WTC11 (cell line): ENCODE measurements at regions not wholly inside any gene's neighbourhood (a gene's known extent, or its start where the extent isn't known, plus 50 kb on each side); places are given as distances from the start of the nearest gene placed in this dataset.

Experiments
- ATAC-seq: fragments of 200-7000 bp; cut with Tn5 transposase; 2 replicates; pipeline ENCODE4 v1.10.0; 2021; ENCODE audit warnings: mild to moderate bottlenecking, moderate library complexity
- CTCF ChIA-PET: fragments of 300-600 bp; sonication (Branson Sonifier 250); formaldehyde crosslinking; loops from one replicate; lab custom pipeline; 2021; ENCODE audit warnings: antibody characterized with exemption; lab: Charles Lee
- POLR2A ChIA-PET: fragments of 350-600 bp; sonication (Branson Sonifier 250); formaldehyde crosslinking; loops from one replicate; lab custom pipeline; 2021; ENCODE audit warnings: antibody characterized with exemption; lab: Charles Lee
- DNase-seq: peaks from one replicate; pipeline ENCODE4 v3.0.0; 2021; ENCODE audit warnings: low spot score
- H3K27ac Mint-ChIP-seq: 2 replicates; pipeline ENCODE4 v1.8.0; 2021; ENCODE audit warnings: mixed read lengths
- H3K27me3 Mint-ChIP-seq: 2 replicates; pipeline ENCODE4 v1.8.0; 2021; ENCODE audit warnings: low read depth, mild to moderate bottlenecking, moderate library complexity, mixed read lengths
- H3K36me3 Mint-ChIP-seq: 2 replicates; pipeline ENCODE4 v1.8.0; 2021; ENCODE audit warnings: mixed read lengths
- H3K4me1 Mint-ChIP-seq: 2 replicates; pipeline ENCODE4 v1.8.0; 2022; ENCODE audit warnings: mixed read lengths
- H3K4me3 Mint-ChIP-seq: 2 replicates; pipeline ENCODE4 v1.8.0; 2021; ENCODE audit warnings: mild to moderate bottlenecking, moderate library complexity, mixed read lengths
- H3K9me3 Mint-ChIP-seq: 2 replicates; pipeline ENCODE4 v1.8.0; 2021; ENCODE audit warnings: mixed read lengths
- AFF4 ChIP-seq: sonication (generic); formaldehyde crosslinking; IDR thresholded peaks from 2 replicates; pipeline ENCODE4 v1.8.1; 2023; ENCODE audit warnings: mild to moderate bottlenecking, missing genetic modification reagents, borderline replicate concordance
- AR ChIP-seq: fragments of 250-450 bp; sonication (Bioruptor Pico); IDR thresholded peaks from 2 replicates; pipeline ENCODE4 v1.9.0; 2021; ENCODE audit warnings: mild to moderate bottlenecking
- CTCF ChIP-seq: fragments of 200-600 bp; IDR thresholded peaks from 2 replicates; pipeline ENCODE4 v1.8.0; 2022; ENCODE audit warnings: antibody characterized with exemption
- E2F4 ChIP-seq: sonication (generic); formaldehyde crosslinking; IDR thresholded peaks from 2 replicates; pipeline ENCODE4 v1.8.1; 2022; ENCODE audit warnings: low read depth, mild to moderate bottlenecking, moderate library complexity, missing genetic modification reagents, borderline replicate concordance
- ETV6 ChIP-seq: sonication (generic); formaldehyde crosslinking; IDR thresholded peaks from 2 replicates; pipeline ENCODE4 v1.8.1; 2022; ENCODE audit warnings: mild to moderate bottlenecking, missing genetic modification reagents
- IRF1 ChIP-seq: sonication (generic); formaldehyde crosslinking; IDR thresholded peaks from 2 replicates; pipeline ENCODE4 v1.8.0; 2023; ENCODE audit warnings: missing genetic modification reagents
- NFATC4 ChIP-seq: fragments of 250-450 bp; sonication (Bioruptor Pico); IDR thresholded peaks from 2 replicates; pipeline ENCODE4 v1.9.0; 2021; ENCODE audit warnings: mild to moderate bottlenecking
- NR1H2 ChIP-seq: sonication (generic); formaldehyde crosslinking; IDR thresholded peaks from 2 replicates; pipeline ENCODE4 v1.9.0; 2021; ENCODE audit warnings: mild to moderate bottlenecking, moderate library complexity, missing genetic modification reagents
- SMAD3 ChIP-seq: sonication (generic); formaldehyde crosslinking; IDR thresholded peaks from 2 replicates; pipeline ENCODE4 v1.8.0; 2022; ENCODE audit warnings: missing genetic modification reagents, mild to moderate bottlenecking, borderline replicate concordance
- SP1 ChIP-seq: sonication (generic); formaldehyde crosslinking; conservative IDR thresholded peaks from 2 replicates; pipeline ENCODE4 v1.8.1; 2022; ENCODE audit warnings: missing genetic modification reagents
- ZMAT4 ChIP-seq: fragments of 250-450 bp; sonication (Bioruptor Pico); IDR thresholded peaks from 2 replicates; pipeline ENCODE4 v1.9.0; 2021; ENCODE audit warnings: mild to moderate bottlenecking
- ZNF416 ChIP-seq: fragments of 250-450 bp; sonication (Bioruptor Pico); IDR thresholded peaks from 2 replicates; pipeline ENCODE4 v1.9.0; 2021; ENCODE audit warnings: mild to moderate bottlenecking, inconsistent platforms
- ZSCAN18 ChIP-seq: fragments of 250-450 bp; sonication (Bioruptor Pico); IDR thresholded peaks from 2 replicates; pipeline ENCODE4 v2.1.2; 2022; ENCODE audit warnings: mild to moderate bottlenecking, moderate library complexity

GRCh38 chr14:61632401-61632800 is 62.9 kb upstream of the HIF1A start (continued):
- TF ChIP-seq AR, result no peak
- TF ChIP-seq ETV6, result no peak
- no peak for TF ChIP-seq AFF4 (CRISPR knock-in tag)
- no peak for TF ChIP-seq NR1H2 (CRISPR knock-in tag)
- TF ChIP-seq ZMAT4 (CRISPR knock-in tag), result no peak
- no peak for TF ChIP-seq CTCF
- no peak for TF ChIP-seq SMAD3 (CRISPR knock-in tag)
- no peak for TF ChIP-seq ZSCAN18 (CRISPR knock-in tag)
- TF ChIP-seq IRF1 (CRISPR knock-in tag), result no peak
- TF ChIP-seq E2F4, result no peak

GRCh38 chr14:61632807-61633206 is 62.5 kb upstream of the HIF1A start:
- ChIA-PET CTCF (no interaction called here), POLR2A (no interaction called here)
- Mint-ChIP-seq H3K9me3 (no peaks in the 10 kb centered on the region), H3K36me3 (no peaks in the 10 kb centered on the region), H3K27me3 (no peaks in the 10 kb centered on the region; the same call in 1 of the 2 replicates), H3K27ac (no peak overlapping the region), H3K4me3 (no peak overlapping the region), H3K4me1 (peaks cover 6% of the 10 kb centered on the region)
- TF ChIP-seq AFF4 (CRISPR knock-in tag) (no peak), IRF1 (CRISPR knock-in tag) (no peak), ZNF416 (no peak), NFATC4 (no peak), SP1 (no peak)
- DNase-seq (no peak), ATAC-seq (no peak)
